A549 (cell line): ENCODE measurements at regions not wholly inside any gene's neighbourhood (a gene's known extent, or its start where the extent isn't known, plus 50 kb on each side); places are given as distances from the start of the nearest gene placed in this dataset.

ENCODE experiments used
- ATAC-seq, 2 experiments: fragments of 200-7000 bp in 1 of 2; fragments of >200 bp in 1 of 2; cut with Nextera tagmentation in 1 of 2; cut with Tn5 transposase in 1 of 2; 3 replicates each; pipeline versions ENCODE4 v1.8.0 to v1.9.1; 2018 to 2020; ENCODE audit warnings: mild to moderate bottlenecking in 1 of 2, moderate library complexity in 1 of 2
- CTCF ChIA-PET: fragments of 300-600 bp; sonication (Branson Sonifier 250); formaldehyde crosslinking; extraction: SDS; loops from one replicate; lab custom pipeline; 2021; ENCODE audit warnings: antibody characterized with exemption, inconsistent platforms; lab: Yijun Ruan, JAX
- POLR2A ChIA-PET: fragments of 350-600 bp; formaldehyde crosslinking; extraction: SDS; loops from one replicate; lab custom pipeline; 2021; ENCODE audit warnings: antibody characterized with exemption, inconsistent platforms; lab: Yijun Ruan, JAX
- DNase-seq, 2 experiments: peaks; one replicate each; pipeline versions ENCODE4 v3.0.0 to v3.0.0-alpha.2; 2011 to 2016; ENCODE audit warnings: low read depth in 1 of 2, low spot score in 1 of 2
- FAIRE-seq: peaks from 2 replicates; lab custom pipeline; 2011; peaks lifted over from hg19 to GRCh38; lab: Jason Lieb, UNC
- H3K27ac ChIP-seq, 2 experiments: fragments of >200 bp; sonication (Bioruptor Twin); formaldehyde crosslinking; 3 replicates each; pipeline ENCODE4 v1.5.1; 2016 to 2017
- H3K4me1 ChIP-seq: fragments of >200 bp; sonication (Bioruptor Twin); formaldehyde crosslinking; 3 replicates; pipeline ENCODE4 v1.6.1; 2016
- H3K4me2 ChIP-seq: fragments of >200 bp; sonication (Bioruptor Twin); formaldehyde crosslinking; 3 replicates; pipeline ENCODE4 v1.6.1; 2016
- H3K4me3 ChIP-seq: fragments of >200 bp; sonication (Bioruptor Twin); formaldehyde crosslinking; 3 replicates; pipeline ENCODE4 v1.5.1; 2016
- H3K9me3 ChIP-seq: fragments of >200 bp; sonication (Bioruptor Twin); formaldehyde crosslinking; 3 replicates; pipeline ENCODE4 v1.6.1; 2016
- BHLHE40 ChIP-seq: IDR thresholded peaks from 2 replicates; pipeline ENCODE4 v1.6.1; 2012; ENCODE audit warnings: low read depth, low read length, inconsistent platforms
- CBX2 ChIP-seq: fragments of 200-600 bp; sonication (generic); IDR thresholded peaks from 2 replicates; pipeline ENCODE4 v1.6.1; 2016; ENCODE audit warnings: low read depth, mild to moderate bottlenecking, borderline replicate concordance
- CEBPB ChIP-seq, 2 experiments: fragments of >200 bp in 1 of 2; sonication (Bioruptor Twin) in 1 of 2; formaldehyde crosslinking in 1 of 2; IDR thresholded peaks; 2 replicates each; pipeline ENCODE4 v1.6.1; 2012 to 2016
- CHD2 ChIP-seq: fragments of 150-350 bp; IDR thresholded peaks from 2 replicates; pipeline ENCODE4 v1.6.1; 2014; ENCODE audit warnings: low read length; ENCODE audit not compliant: partially characterized antibody
- FOSL2 ChIP-seq, 2 experiments: fragments of 450-650 bp in 1 of 2; fragments of >200 bp in 1 of 2; sonication (Bioruptor Twin) in 1 of 2; formaldehyde crosslinking; IDR thresholded peaks; 2 replicates each; pipeline versions ENCODE4 v1.5.0 to v1.6.1; 2016 to 2020; ENCODE audit warnings: mild to moderate bottlenecking in 1 of 2, moderate library complexity in 1 of 2
- HDAC2 ChIP-seq: fragments of 200-600 bp; sonication (generic); IDR thresholded peaks from 2 replicates; pipeline ENCODE4 v1.6.1; 2016
- HOXB5 ChIP-seq: fragments of 250-450 bp; sonication (Bioruptor Pico); IDR thresholded peaks from 2 replicates; pipeline ENCODE4 v1.5.0; 2020; ENCODE audit warnings: mild to moderate bottlenecking, moderate library complexity
- JUNB ChIP-seq: fragments of >200 bp; sonication (Bioruptor Twin); formaldehyde crosslinking; IDR thresholded peaks from 2 replicates; pipeline ENCODE4 v1.6.1; 2016
- POLR2A ChIP-seq: IDR thresholded peaks from 2 replicates; pipeline ENCODE4 v1.6.1; 2012; ENCODE audit warnings: mild to moderate bottlenecking, low read length
- RCOR1 ChIP-seq: fragments of 150-350 bp; IDR thresholded peaks from 2 replicates; pipeline ENCODE4 v1.6.1; 2014; ENCODE audit warnings: antibody characterized with exemption, low read length, low read depth
- TFCP2L1 ChIP-seq: fragments of 250-450 bp; sonication (Bioruptor Pico); IDR thresholded peaks from 2 replicates; pipeline ENCODE4 v1.5.0; 2021; ENCODE audit warnings: mild to moderate bottlenecking
- ZFP36 ChIP-seq: fragments of 450-650 bp; IDR thresholded peaks from 2 replicates; pipeline ENCODE4 v1.6.1; 2014; ENCODE audit warnings: borderline replicate concordance; ENCODE audit not compliant: partially characterized antibody
- ZNF302 ChIP-seq: fragments of 250-450 bp; sonication (Bioruptor Pico); IDR thresholded peaks from 2 replicates; pipeline ENCODE4 v1.9.0; 2021; ENCODE audit warnings: inconsistent platforms, mild to moderate bottlenecking, moderate library complexity
- WGBS: methylation state at CpG from one replicate; pipeline ENCODE4 v1.1.6; 2017; ENCODE audit errors: missing lambda C conversion rate; 5-methylcytosine and 5-hydroxymethylcytosine counted together
- TF ChIP-seq, protein P1 (sequence below): fragments of >200 bp; sonication (Bioruptor Twin); formaldehyde crosslinking; IDR thresholded peaks from 3 replicates; pipeline ENCODE4 v1.6.1; 2016
- TF ChIP-seq, protein P2 (sequence below): fragments of 200-600 bp; sonication (generic); IDR thresholded peaks from 2 replicates; pipeline ENCODE4 v1.6.1; 2016; ENCODE audit warnings: antibody characterized with exemption, mild to moderate bottlenecking, moderate library complexity

DNA sequence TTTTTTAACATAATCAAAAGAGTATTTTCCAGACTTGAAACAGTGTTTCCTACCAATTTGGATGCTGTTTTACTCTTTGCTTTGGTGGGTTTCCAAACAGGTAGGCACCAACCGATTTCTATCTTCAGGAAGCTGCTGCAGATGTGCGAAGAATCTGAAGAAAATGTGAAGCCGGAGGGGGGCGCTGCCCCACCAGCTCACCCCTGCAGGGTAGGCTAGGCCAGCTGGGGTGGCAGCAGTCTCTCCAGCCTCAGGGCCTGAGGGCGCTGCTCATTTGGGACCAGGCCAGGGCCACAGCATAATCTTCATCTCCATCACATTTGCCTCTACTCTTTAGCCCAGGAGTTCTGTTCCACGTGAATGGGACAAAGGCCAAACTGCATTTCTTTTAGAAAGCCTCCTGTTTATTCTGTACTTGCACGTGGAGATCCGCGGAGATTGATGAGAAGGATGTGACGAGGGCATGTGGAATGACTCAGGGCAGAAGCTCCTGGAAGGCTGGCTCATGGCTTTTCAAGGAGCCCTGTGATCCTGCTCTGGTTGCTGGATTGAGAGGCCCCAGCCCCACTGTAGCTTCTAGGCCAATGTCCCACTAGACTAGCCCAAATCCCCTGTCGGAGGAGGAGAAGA lies 84.2 kb upstream of the FAM136A start:
- Histone ChIP-seq H3K4me2 (no peak overlapping the region), H3K4me3 (no peak overlapping the region), H3K4me1 (no peaks in the 10 kb centered on the region), H3K27ac (no peak overlapping the region), H3K9me3 (no peaks in the 10 kb centered on the region)
- ChIA-PET CTCF (no interaction called here), POLR2A (no interaction called here)
- WGBS, result 67% methylated on average over 11 of the region's 11 CpGs
- no peak for TF ChIP-seq HDAC2
- TF ChIP-seq BHLHE40, result no peak
- TF ChIP-seq TFCP2L1 (CRISPR knock-in tag), result no peak
- TF ChIP-seq ZFP36, result no peak
- no peak for TF ChIP-seq ZNF302
- DNase-seq (no peak), FAIRE-seq (no peak), ATAC-seq (no peak)

GRCh38 chr2:70385204-70385603 lies 83.3 kb upstream of the FAM136A start:
- 46% methylated on average over 2 of the region's 2 CpGs for WGBS
- ChIA-PET POLR2A (no interaction called here), CTCF (no interaction called here)
- TF ChIP-seq HOXB5 (CRISPR knock-in tag) (no peak), CEBPB (IDR thresholded peaks at IDR 0.05) (no peak), JUNB (no peak), RCOR1 (no peak), POLR2A (no peak), CBX2 (no peak)
- Histone ChIP-seq H3K27ac (no peak overlapping the region), H3K4me3 (no peak overlapping the region), H3K4me1 (no peaks in the 10 kb centered on the region), H3K4me2 (no peak overlapping the region), H3K9me3 (no peaks in the 10 kb centered on the region)
- ATAC-seq, result no peak
- FAIRE-seq, result peak; percentile 51
- DNase-seq, result no peak

- Histone ChIP-seq H3K9me3 (no peaks in the 10 kb centered on the region), H3K4me3 (no peak overlapping the region), H3K4me2 (peak overlapping the region; percentile 25; the same call in 1 of the 3 replicates), H3K27ac (no peak overlapping the region), H3K4me1 (no peaks in the 10 kb centered on the region)
- ChIA-PET CTCF (no interaction called here), POLR2A (no interaction called here)
- ATAC-seq (peak; percentile 44 to 55; a peak in 1 of 6 replicates), DNase-seq (peak in 1 of 2 experiments; percentile 20), FAIRE-seq (no peak)
- WGBS, result 48% methylated on average over 6 of the region's 6 CpGs
- no peak for TF ChIP-seq CHD2
Observed at GRCh38 chr2:70381821-70382220, 80.0 kb upstream of the FAM136A start.

DNA sequence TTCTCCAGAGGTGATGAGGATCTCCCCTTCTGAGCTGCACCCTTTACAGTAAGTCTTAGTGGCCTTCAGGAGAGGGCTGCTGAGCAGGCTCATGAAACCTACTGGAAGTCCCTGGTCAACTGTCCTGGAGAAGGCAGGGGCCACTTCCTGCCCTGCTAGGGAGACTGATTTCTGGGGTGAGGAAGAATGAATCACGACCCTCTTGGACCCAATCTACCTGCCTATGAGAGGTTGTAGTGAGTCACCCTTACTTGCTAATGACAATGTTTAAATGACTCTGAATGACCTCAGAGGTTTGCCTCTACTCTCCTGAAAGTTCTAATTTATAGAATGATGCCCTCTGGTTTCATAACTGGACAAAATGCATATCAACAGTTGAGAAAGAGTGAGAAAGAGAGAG lies 79.4 kb upstream of the FAM136A start:
- no peak overlapping the region for H3K4me2 ChIP-seq
- WGBS, result 12% methylated on average over 1 of the region's 1 CpG

More for the DNA sequence above, 79.4 kb upstream of the FAM136A start:
- POLR2A ChIA-PET, result no interaction called here
- no peak overlapping the region for H3K27ac ChIP-seq
- ATAC-seq (no peak), FAIRE-seq (no peak), DNase-seq (no peak)
- H3K4me3 ChIP-seq, result no peak overlapping the region
- no peaks in the 10 kb centered on the region for H3K4me1 ChIP-seq
- CTCF ChIA-PET, result no interaction called here
- TF ChIP-seq, protein P1, sequence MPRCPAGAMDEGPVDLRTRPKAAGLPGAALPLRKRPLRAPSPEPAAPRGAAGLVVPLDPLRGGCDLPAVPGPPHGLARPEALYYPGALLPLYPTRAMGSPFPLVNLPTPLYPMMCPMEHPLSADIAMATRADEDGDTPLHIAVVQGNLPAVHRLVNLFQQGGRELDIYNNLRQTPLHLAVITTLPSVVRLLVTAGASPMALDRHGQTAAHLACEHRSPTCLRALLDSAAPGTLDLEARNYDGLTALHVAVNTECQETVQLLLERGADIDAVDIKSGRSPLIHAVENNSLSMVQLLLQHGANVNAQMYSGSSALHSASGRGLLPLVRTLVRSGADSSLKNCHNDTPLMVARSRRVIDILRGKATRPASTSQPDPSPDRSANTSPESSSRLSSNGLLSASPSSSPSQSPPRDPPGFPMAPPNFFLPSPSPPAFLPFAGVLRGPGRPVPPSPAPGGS, result no peak
- TF ChIP-seq, protein P2, sequence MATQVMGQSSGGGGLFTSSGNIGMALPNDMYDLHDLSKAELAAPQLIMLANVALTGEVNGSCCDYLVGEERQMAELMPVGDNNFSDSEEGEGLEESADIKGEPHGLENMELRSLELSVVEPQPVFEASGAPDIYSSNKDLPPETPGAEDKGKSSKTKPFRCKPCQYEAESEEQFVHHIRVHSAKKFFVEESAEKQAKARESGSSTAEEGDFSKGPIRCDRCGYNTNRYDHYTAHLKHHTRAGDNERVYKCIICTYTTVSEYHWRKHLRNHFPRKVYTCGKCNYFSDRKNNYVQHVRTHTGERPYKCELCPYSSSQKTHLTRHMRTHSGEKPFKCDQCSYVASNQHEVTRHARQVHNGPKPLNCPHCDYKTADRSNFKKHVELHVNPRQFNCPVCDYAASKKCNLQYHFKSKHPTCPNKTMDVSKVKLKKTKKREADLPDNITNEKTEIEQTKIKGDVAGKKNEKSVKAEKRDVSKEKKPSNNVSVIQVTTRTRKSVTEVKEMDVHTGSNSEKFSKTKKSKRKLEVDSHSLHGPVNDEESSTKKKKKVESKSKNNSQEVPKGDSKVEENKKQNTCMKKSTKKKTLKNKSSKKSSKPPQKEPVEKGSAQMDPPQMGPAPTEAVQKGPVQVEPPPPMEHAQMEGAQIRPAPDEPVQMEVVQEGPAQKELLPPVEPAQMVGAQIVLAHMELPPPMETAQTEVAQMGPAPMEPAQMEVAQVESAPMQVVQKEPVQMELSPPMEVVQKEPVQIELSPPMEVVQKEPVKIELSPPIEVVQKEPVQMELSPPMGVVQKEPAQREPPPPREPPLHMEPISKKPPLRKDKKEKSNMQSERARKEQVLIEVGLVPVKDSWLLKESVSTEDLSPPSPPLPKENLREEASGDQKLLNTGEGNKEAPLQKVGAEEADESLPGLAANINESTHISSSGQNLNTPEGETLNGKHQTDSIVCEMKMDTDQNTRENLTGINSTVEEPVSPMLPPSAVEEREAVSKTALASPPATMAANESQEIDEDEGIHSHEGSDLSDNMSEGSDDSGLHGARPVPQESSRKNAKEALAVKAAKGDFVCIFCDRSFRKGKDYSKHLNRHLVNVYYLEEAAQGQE, result no peak
- TF ChIP-seq JUNB (no peak), FOSL2 (IDR thresholded peaks at IDR 0.05) (no peak), FOSL2 (CRISPR knock-in tag; IDR thresholded peaks at IDR 0.05) (0 out of 2 replicates have a peak, but pooled peaks have one; percentile 10)
- H3K9me3 ChIP-seq, result no peaks in the 10 kb centered on the region
